H9 (cell line): ENCODE measurements at regions not wholly inside any gene's neighbourhood (a gene's known extent, or its start where the extent isn't known, plus 50 kb on each side); places are given as distances from the start of the nearest gene placed in this dataset.

Experiments used
- DNase-seq: peaks from one replicate; pipeline ENCODE4 v3.0.0-alpha.2; 2017
- H2AFZ ChIP-seq: one replicate; pipeline ENCODE4 v1.6.1; 2013; ENCODE audit warnings: mild to moderate bottlenecking, low read length, control low read depth, moderate library complexity
- H2AK5ac ChIP-seq: 2 replicates; pipeline ENCODE4 v1.6.1; 2013; ENCODE audit warnings: low read length, control low read depth, mixed read lengths; ENCODE audit not compliant: insufficient read length
- H2BK120ac ChIP-seq: one replicate; pipeline ENCODE4 v1.6.1; 2013; ENCODE audit warnings: low read depth, mild to moderate bottlenecking, low read length, control low read depth, inconsistent platforms; ENCODE audit not compliant: poor library complexity, severe bottlenecking
- H2BK12ac ChIP-seq: 2 replicates; pipeline ENCODE4 v1.6.1; 2013; ENCODE audit warnings: low read length, control low read depth, mixed read lengths, low read depth; ENCODE audit not compliant: insufficient read length
- H2BK15ac ChIP-seq: 2 replicates; pipeline ENCODE4 v1.6.1; 2013; ENCODE audit warnings: low read depth, low read length, control low read depth
- H2BK20ac ChIP-seq: one replicate; pipeline ENCODE4 v1.6.1; 2013; ENCODE audit warnings: low read depth, mild to moderate bottlenecking, low read length, control low read depth, inconsistent platforms; ENCODE audit not compliant: poor library complexity, severe bottlenecking
- H2BK5ac ChIP-seq: 2 replicates; pipeline ENCODE4 v1.6.1; 2013; ENCODE audit warnings: low read length, control low read depth, mixed read lengths; ENCODE audit not compliant: insufficient read length
- H3K14ac ChIP-seq: 2 replicates; pipeline ENCODE4 v1.6.1; 2013; ENCODE audit warnings: low read length, control low read depth; ENCODE audit not compliant: insufficient read depth
- H3K18ac ChIP-seq: 2 replicates; pipeline ENCODE4 v1.6.1; 2013; ENCODE audit warnings: low read depth, mild to moderate bottlenecking, mixed read lengths, low read length, control low read depth; ENCODE audit not compliant: insufficient read length
- H3K23ac ChIP-seq: 2 replicates; pipeline ENCODE4 v1.6.1; 2013; ENCODE audit warnings: low read length, control low read depth, mixed read lengths, low read depth; ENCODE audit not compliant: insufficient read length
- H3K23me2 ChIP-seq: 2 replicates; pipeline ENCODE4 v1.6.1; 2013; ENCODE audit warnings: low read depth, mild to moderate bottlenecking, mixed read lengths, low read length, control low read depth; ENCODE audit not compliant: insufficient read length, poor library complexity, severe bottlenecking
- H3K27ac ChIP-seq: 2 replicates; pipeline ENCODE4 v1.5.1; 2013; ENCODE audit warnings: low read length, control low read depth, mixed read lengths, low read depth; ENCODE audit not compliant: insufficient read length
- H3K27me3 ChIP-seq: 2 replicates; pipeline ENCODE4 v1.6.1; 2013; ENCODE audit warnings: low read length, control low read depth, inconsistent platforms; ENCODE audit not compliant: insufficient read depth
- H3K4ac ChIP-seq: 2 replicates; pipeline ENCODE4 v1.6.1; 2013; ENCODE audit warnings: low read depth, mild to moderate bottlenecking, control low read depth, inconsistent platforms, low read length, moderate library complexity
- H3K4me1 ChIP-seq: 2 replicates; pipeline ENCODE4 v1.6.1; 2013; ENCODE audit warnings: low read length, control low read depth, inconsistent platforms; ENCODE audit not compliant: insufficient read depth
- H3K4me2 ChIP-seq: 2 replicates; pipeline ENCODE4 v1.6.1; 2013; ENCODE audit warnings: low read length, control low read depth, mixed read lengths; ENCODE audit not compliant: insufficient read length, insufficient read depth
- H3K56ac ChIP-seq: 2 replicates; pipeline ENCODE4 v1.6.1; 2013; ENCODE audit warnings: low read depth, mild to moderate bottlenecking, mixed read lengths, low read length, control low read depth; ENCODE audit not compliant: insufficient read length
- H3K79me1 ChIP-seq: 2 replicates; pipeline ENCODE4 v1.6.1; 2013; ENCODE audit warnings: low read depth, mild to moderate bottlenecking, moderate library complexity, low read length, control low read depth, inconsistent platforms; ENCODE audit not compliant: insufficient read depth, poor library complexity, severe bottlenecking
- H3K79me2 ChIP-seq: 2 replicates; pipeline ENCODE4 v1.6.1; 2013; ENCODE audit warnings: low read length, control low read depth, inconsistent platforms; ENCODE audit not compliant: insufficient read depth
- H3K9ac ChIP-seq: 2 replicates; pipeline ENCODE4 v1.6.1; 2013; ENCODE audit warnings: low read length, control low read depth, mixed read lengths; ENCODE audit not compliant: insufficient read length; ENCODE audit errors: extremely low read depth
- H3K9me3 ChIP-seq: one replicate; pipeline ENCODE4 v1.6.1; 2013; ENCODE audit warnings: low read depth, low read length, inconsistent platforms; ENCODE audit not compliant: control insufficient read depth
- H3T11ph ChIP-seq: one replicate; pipeline ENCODE4 v1.6.1; 2013; ENCODE audit warnings: mild to moderate bottlenecking, low read length, control low read depth, inconsistent platforms
- H4K20me1 ChIP-seq: one replicate; pipeline ENCODE4 v1.6.1; 2013; ENCODE audit not compliant: control insufficient read depth, insufficient read length, insufficient read depth
- H4K5ac ChIP-seq: 2 replicates; pipeline ENCODE4 v1.6.1; 2013; ENCODE audit warnings: low read depth, mild to moderate bottlenecking, mixed read lengths, low read length, control low read depth; ENCODE audit not compliant: insufficient read length
- H4K8ac ChIP-seq: replicated peaks from 2 replicates; pipeline ENCODE4 v1.6.1; 2013; ENCODE audit warnings: low read length, control low read depth, mixed read lengths, low read depth; ENCODE audit not compliant: insufficient read length
- H4K91ac ChIP-seq: 2 replicates; pipeline ENCODE4 v1.6.1; 2013; ENCODE audit warnings: low read depth, mild to moderate bottlenecking, moderate library complexity, mixed read lengths, low read length, control low read depth; ENCODE audit not compliant: insufficient read length
- H3K27ac Mint-ChIP-seq, 3 experiments: 2 replicates in 2 of 3; 3 replicates in 1 of 3; pipeline ENCODE4 v1.8.0; 2020 to 2021; ENCODE audit warnings: mixed read lengths in 3 of 3, mild to moderate bottlenecking in 1 of 3, moderate library complexity in 1 of 3
- H3K27me3 Mint-ChIP-seq: 2 replicates; pipeline ENCODE4 v1.8.0; 2021; ENCODE audit warnings: low read depth, mild to moderate bottlenecking, moderate library complexity, mixed read lengths
- H3K36me3 Mint-ChIP-seq, 3 experiments: 2 replicates in 2 of 3; 3 replicates in 1 of 3; pipeline ENCODE4 v1.8.0; 2020 to 2021; ENCODE audit warnings: low read depth in 3 of 3, mixed read lengths in 3 of 3; ENCODE audit not compliant: insufficient read depth in 1 of 3
- H3K4me1 Mint-ChIP-seq, 2 experiments: 2 replicates each; pipeline ENCODE4 v1.8.0; 2020; ENCODE audit warnings: mixed read lengths in 2 of 2
- H3K4me3 Mint-ChIP-seq, 2 experiments: 2 replicates in 1 of 2; 3 replicates in 1 of 2; pipeline ENCODE4 v1.8.0; 2020 to 2021; ENCODE audit warnings: mild to moderate bottlenecking in 2 of 2, mixed read lengths in 2 of 2, moderate library complexity in 1 of 2
- H3K9me3 Mint-ChIP-seq, 2 experiments: 2 replicates in 1 of 2; 3 replicates in 1 of 2; pipeline ENCODE4 v1.8.0; 2020; ENCODE audit warnings: mild to moderate bottlenecking in 2 of 2, mixed read lengths in 2 of 2, moderate library complexity in 1 of 2
- CTCF ChIP-seq: fragments of 200-600 bp; sonication (generic); conservative IDR thresholded peaks from 3 replicates; pipeline ENCODE4 v1.8.0; 2021; ENCODE audit warnings: antibody characterized with exemption, mild to moderate bottlenecking
- WGBS: extraction: QIAGEN DNeasy Blood & Tissue Kit; methylation state at CpG from one replicate; pipeline ENCODE4 v1.1.7; 2013; ENCODE audit warnings: missing lambda C conversion rate, low lambda C conversion rate, mixed read lengths; ENCODE audit not compliant: insufficient read length; ENCODE audit errors: extremely low coverage; 5-methylcytosine and 5-hydroxymethylcytosine counted together

GRCh38 chr12:68510397-68510796 is 100.3 kb upstream of the RAP1B start:
- no peak overlapping the region for H3K56ac ChIP-seq
- no peaks in the 10 kb centered on the region for H3K23me2 ChIP-seq
- no peak overlapping the region for H3K9ac ChIP-seq
- H2BK12ac ChIP-seq, result no peak overlapping the region
- H3K4me2 ChIP-seq, result no peak overlapping the region
- Mint-ChIP-seq H3K4me1 (no peaks in the 10 kb centered on the region), H3K27me3 (no peaks in the 10 kb centered on the region), H3K36me3 (no peaks in the 10 kb centered on the region; a peak in 1 of 7 replicates), H3K4me3 (no peak overlapping the region), H3K9me3 (peaks cover 0 to 3% of the 10 kb centered on the region in 2 experiments; a peak in 1 of 5 replicates), H3K27ac (no peak overlapping the region)
- H3K4ac ChIP-seq, result no peak overlapping the region
- TF ChIP-seq CTCF, result no peak
- no peak overlapping the region for H3K14ac ChIP-seq
- no CpG with 5 or more reads among the region's 1 CpG for WGBS
- H2BK15ac ChIP-seq, result no peak overlapping the region
- no peak overlapping the region for H2BK20ac ChIP-seq
- no peak overlapping the region for H4K8ac ChIP-seq
- no peaks in the 10 kb centered on the region for H4K20me1 ChIP-seq
- H3K79me2 ChIP-seq, result peaks cover 1% of the 10 kb centered on the region; the same call in 1 of the 2 replicates
- no peaks in the 10 kb centered on the region for H3K27me3 ChIP-seq
- H3T11ph ChIP-seq, result no peak overlapping the region
- no peak overlapping the region for H3K23ac ChIP-seq
- no peak overlapping the region for H2AK5ac ChIP-seq
- H3K18ac ChIP-seq, result no peak overlapping the region
- no peak overlapping the region for H4K5ac ChIP-seq
- no peak overlapping the region for H2BK120ac ChIP-seq
- H3K79me1 ChIP-seq, result no peaks in the 10 kb centered on the region
- H3K4me1 ChIP-seq, result no peaks in the 10 kb centered on the region
- no peak overlapping the region for H2BK5ac ChIP-seq
- H3K27ac ChIP-seq, result no peak overlapping the region
- no peak for DNase-seq
- H4K91ac ChIP-seq, result no peak overlapping the region
- H2AFZ ChIP-seq, result no peak overlapping the region
- H3K9me3 ChIP-seq, result no peaks in the 10 kb centered on the region
